Caco-2 (cell line): ENCODE measurements at regions not wholly inside any gene's neighbourhood (a gene's known extent, or its start where the extent isn't known, plus 50 kb on each side); places are given as distances from the start of the nearest gene placed in this dataset.

ENCODE experiments used
- BruUV-seq: library from RNA; stranded (reverse); fragments of 400-500 nt; replicated peaks from 2 replicates; lab custom pipeline; 2021; lab: Mats Ljungman, UMichigan
- CTCF ChIA-PET: fragments of 300-600 bp; sonication (Branson Sonifier 250); formaldehyde crosslinking; loops from one replicate; lab custom pipeline; 2022; ENCODE audit warnings: antibody characterized with exemption; lab: Charles Lee
- POLR2A ChIA-PET: fragments of 300-600 bp; sonication (Branson Sonifier 250); formaldehyde crosslinking; loops from one replicate; lab custom pipeline; 2022; ENCODE audit warnings: antibody characterized with exemption; lab: Charles Lee
- DNase-seq, 2 experiments: peaks; one replicate each; pipeline versions ENCODE4 v3.0.0 to v3.0.0-alpha.2; 2020 to 2022
- H3K27me3 ChIP-seq: replicated peaks from 2 replicates; pipeline ENCODE4 v1.6.0; 2011; ENCODE audit warnings: low read length; ENCODE audit not compliant: control insufficient read depth, insufficient read depth
- H3K36me3 ChIP-seq: 2 replicates; pipeline ENCODE4 v1.5.1; 2011; ENCODE audit warnings: low read length; ENCODE audit not compliant: control insufficient read depth, insufficient read depth
- H3K4me1 ChIP-seq: fragments of 250-450 bp; sonication (Bioruptor Pico); 2 replicates; pipeline ENCODE4 v1.5.1; 2020; ENCODE audit warnings: mild to moderate bottlenecking
- H3K4me3 ChIP-seq: 2 replicates; pipeline ENCODE4 v1.5.1; 2011; ENCODE audit warnings: low read depth, mild to moderate bottlenecking, control low read depth, low read length
- H3K9me3 ChIP-seq: fragments of 250-450 bp; sonication (Bioruptor Pico); 2 replicates; pipeline ENCODE4 v1.5.1; 2020; ENCODE audit warnings: mild to moderate bottlenecking, moderate library complexity
- H3K27ac Mint-ChIP-seq: one replicate; pipeline ENCODE4 v1.8.0; 2022; ENCODE audit warnings: mixed read lengths; ENCODE audit not compliant: unreplicated experiment
- H3K27me3 Mint-ChIP-seq: one replicate; pipeline ENCODE4 v1.8.0; 2022; ENCODE audit warnings: mixed read lengths; ENCODE audit not compliant: insufficient read depth, unreplicated experiment
- H3K36me3 Mint-ChIP-seq: one replicate; pipeline ENCODE4 v1.8.0; 2022; ENCODE audit warnings: mild to moderate bottlenecking, mixed read lengths; ENCODE audit not compliant: insufficient read depth, unreplicated experiment
- H3K4me1 Mint-ChIP-seq: one replicate; pipeline ENCODE4 v1.8.0; 2022; ENCODE audit warnings: low read depth, mixed read lengths; ENCODE audit not compliant: unreplicated experiment
- H3K4me3 Mint-ChIP-seq: one replicate; pipeline ENCODE4 v1.8.0; 2022; ENCODE audit warnings: mild to moderate bottlenecking, moderate library complexity, mixed read lengths; ENCODE audit not compliant: unreplicated experiment
- H3K9me3 Mint-ChIP-seq: one replicate; pipeline ENCODE4 v1.8.0; 2022; ENCODE audit warnings: mixed read lengths; ENCODE audit not compliant: unreplicated experiment
- intact Hi-C: fragments of 100-400 bp; cut with micrococcal nuclease; formaldehyde crosslinking; loops from one replicate; pipeline ENCODE4 v1.10.0; 2022; ENCODE audit not compliant: unreplicated experiment
- TF ChIP-seq, protein P1 (sequence below), 2 experiments: fragments of 200-600 bp in 1 of 2; IDR thresholded peaks; 1 replicate in 1 of 2; 2 replicates in 1 of 2; pipeline versions ENCODE4 v1.5.1 to v1.8.0; 2011 to 2022; ENCODE audit warnings: antibody characterized with exemption in 1 of 2, control low read depth in 1 of 2, inconsistent platforms in 1 of 2, low read depth in 1 of 2, low read length in 1 of 2, mild to moderate bottlenecking in 1 of 2, moderate library complexity in 1 of 2; ENCODE audit not compliant: insufficient read depth in 1 of 2, severe bottlenecking in 1 of 2, unreplicated experiment in 1 of 2

- intact Hi-C loops = no loop called here
- ChIA-PET POLR2A (no interaction called here), CTCF (interaction anchor here (0.6 kb wide), 1 partner anchor 33 kb away, joined by 3 read pairs; no protein-coding TSS in a partner anchor)
- TF ChIP-seq, protein P1, sequence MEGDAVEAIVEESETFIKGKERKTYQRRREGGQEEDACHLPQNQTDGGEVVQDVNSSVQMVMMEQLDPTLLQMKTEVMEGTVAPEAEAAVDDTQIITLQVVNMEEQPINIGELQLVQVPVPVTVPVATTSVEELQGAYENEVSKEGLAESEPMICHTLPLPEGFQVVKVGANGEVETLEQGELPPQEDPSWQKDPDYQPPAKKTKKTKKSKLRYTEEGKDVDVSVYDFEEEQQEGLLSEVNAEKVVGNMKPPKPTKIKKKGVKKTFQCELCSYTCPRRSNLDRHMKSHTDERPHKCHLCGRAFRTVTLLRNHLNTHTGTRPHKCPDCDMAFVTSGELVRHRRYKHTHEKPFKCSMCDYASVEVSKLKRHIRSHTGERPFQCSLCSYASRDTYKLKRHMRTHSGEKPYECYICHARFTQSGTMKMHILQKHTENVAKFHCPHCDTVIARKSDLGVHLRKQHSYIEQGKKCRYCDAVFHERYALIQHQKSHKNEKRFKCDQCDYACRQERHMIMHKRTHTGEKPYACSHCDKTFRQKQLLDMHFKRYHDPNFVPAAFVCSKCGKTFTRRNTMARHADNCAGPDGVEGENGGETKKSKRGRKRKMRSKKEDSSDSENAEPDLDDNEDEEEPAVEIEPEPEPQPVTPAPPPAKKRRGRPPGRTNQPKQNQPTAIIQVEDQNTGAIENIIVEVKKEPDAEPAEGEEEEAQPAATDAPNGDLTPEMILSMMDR (IDR thresholded peaks at IDR 0.05; ENCODE audit: insufficient read depth in 1 of 2, low read depth in 1 of 2, low read length in 1 of 2, severe bottlenecking in 1 of 2, unreplicated experiment in 1 of 2) = no peak
- no TSS peak for BruUV-seq
- no peak overlapping the region for H3K4me3 Mint-ChIP-seq
- H3K36me3 Mint-ChIP-seq = no peaks in the 10 kb centered on the region
- Histone ChIP-seq H3K27me3 (no peaks in the 10 kb centered on the region), H3K4me3 (no peak overlapping the region), H3K4me1 (peaks cover 9% of the 10 kb centered on the region), H3K36me3 (no peaks in the 10 kb centered on the region), H3K9me3 (no peaks in the 10 kb centered on the region)
- DNase-seq = no peak
- H3K4me1 Mint-ChIP-seq = peaks cover 14% of the 10 kb centered on the region
- no peak overlapping the region for H3K27ac Mint-ChIP-seq
- H3K27me3 Mint-ChIP-seq = no peaks in the 10 kb centered on the region
- no peaks in the 10 kb centered on the region for H3K9me3 Mint-ChIP-seq
Observed at GRCh38 chr4:138838251-138838650, 177.3 kb upstream of the NOCT start.

DNA sequence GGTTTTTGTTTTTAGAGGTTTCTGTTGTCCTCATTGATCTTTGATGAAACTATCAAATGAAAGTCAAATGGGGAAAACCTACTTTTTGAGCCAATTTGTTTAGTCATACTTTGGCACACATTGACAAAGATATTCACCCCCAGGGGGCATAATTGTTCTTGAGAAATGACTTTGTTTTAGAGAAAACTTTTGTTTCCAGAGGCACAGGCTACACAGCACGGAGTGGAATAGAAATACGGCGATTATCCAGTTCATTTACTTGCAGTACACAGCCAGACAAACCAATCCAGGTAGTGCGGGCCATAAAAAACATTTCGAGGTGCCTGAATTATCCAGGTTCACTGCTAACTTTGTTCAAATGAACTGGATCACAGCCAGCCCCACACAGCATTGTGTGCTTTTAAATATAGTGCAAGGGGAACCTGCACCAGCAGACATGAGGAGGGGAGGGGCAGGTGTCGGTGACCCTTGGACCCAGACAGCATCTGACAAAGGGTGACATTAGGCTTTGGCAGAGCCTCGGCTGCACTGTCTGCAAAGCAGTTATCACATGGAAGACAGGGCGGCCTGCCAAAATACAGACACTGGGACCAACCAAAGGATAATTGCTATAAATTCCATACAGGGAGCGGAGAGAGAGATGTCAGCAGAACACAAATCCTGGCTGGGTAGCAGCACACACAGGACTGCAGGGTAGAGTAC is 179.6 kb upstream of the NOCT start:
- peaks cover 3% of the 10 kb centered on the region; the same call in 1 of the 2 replicates for H3K9me3 ChIP-seq
- Mint-ChIP-seq H3K4me3 (no peak overlapping the region), H3K27me3 (no peaks in the 10 kb centered on the region), H3K9me3 (no peaks in the 10 kb centered on the region), H3K36me3 (no peaks in the 10 kb centered on the region), H3K4me1 (peaks cover 7% of the 10 kb centered on the region), H3K27ac (peak overlapping the region; percentile 33)
- TF ChIP-seq, protein P1 (IDR thresholded peaks at IDR 0.05; ENCODE audit: insufficient read depth in 1 of 2, low read depth in 1 of 2, low read length in 1 of 2, severe bottlenecking in 1 of 2, unreplicated experiment in 1 of 2) = no peak
- ChIA-PET CTCF (no interaction called here), POLR2A (no interaction called here)
- DNase-seq = peak; percentile 59
- no peaks in the 10 kb centered on the region for H3K27me3 ChIP-seq
- H3K4me3 ChIP-seq = no peak overlapping the region
- no TSS peak for BruUV-seq
- H3K36me3 ChIP-seq = no peaks in the 10 kb centered on the region
- intact Hi-C loops = loop anchor here (1.0 to 2.0 kb wide), 2 partner anchors 35 to 83 kb away; no protein-coding TSS in a partner anchor
- H3K4me1 ChIP-seq = peaks cover 9% of the 10 kb centered on the region

DNA sequence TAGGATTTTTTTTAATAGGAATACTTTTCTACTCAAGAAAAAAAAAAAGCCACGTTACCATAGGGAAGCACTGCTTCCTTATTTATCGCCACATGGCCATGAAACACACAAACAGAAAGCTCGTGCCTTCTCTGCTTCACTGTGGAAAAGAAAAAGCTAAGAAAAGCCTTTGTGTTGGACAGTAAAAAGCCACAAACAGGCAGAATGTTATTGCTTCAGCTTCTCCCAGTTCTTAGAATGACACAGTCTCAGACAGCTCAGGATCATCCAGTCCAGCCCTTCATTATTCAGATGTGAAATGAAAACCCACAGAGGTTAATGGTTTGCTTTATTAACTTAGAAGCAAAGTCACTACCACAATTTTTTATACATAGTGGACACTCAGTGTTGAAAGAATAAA is 181.6 kb upstream of the NOCT start:
- Mint-ChIP-seq H3K4me3 (no peak overlapping the region), H3K27me3 (no peaks in the 10 kb centered on the region), H3K36me3 (no peaks in the 10 kb centered on the region), H3K27ac (no peak overlapping the region), H3K9me3 (no peaks in the 10 kb centered on the region), H3K4me1 (peaks cover 7% of the 10 kb centered on the region)
- TF ChIP-seq, protein P1 (IDR thresholded peaks at IDR 0.05; ENCODE audit: insufficient read depth in 1 of 2, low read depth in 1 of 2, low read length in 1 of 2, severe bottlenecking in 1 of 2, unreplicated experiment in 1 of 2) = no peak
- H3K9me3 ChIP-seq = peaks cover 3% of the 10 kb centered on the region; the same call in 1 of the 2 replicates
- H3K27me3 ChIP-seq = no peaks in the 10 kb centered on the region
- BruUV-seq = no TSS peak
- POLR2A ChIA-PET = no interaction called here
- no peaks in the 10 kb centered on the region for H3K36me3 ChIP-seq
- no peak for DNase-seq
- intact Hi-C loops = no loop called here
- no peak overlapping the region for H3K4me3 ChIP-seq
- peaks cover 9% of the 10 kb centered on the region for H3K4me1 ChIP-seq
- CTCF ChIA-PET = no interaction called here
